Panc1 (cell line): ENCODE measurements at regions not wholly inside any gene's neighbourhood (a gene's known extent, or its start where the extent isn't known, plus 50 kb on each side); places are given as distances from the start of the nearest gene placed in this dataset.

Source experiments
- ATAC-seq: fragments of 200-7000 bp; cut with Tn5 transposase; 2 replicates; pipeline ENCODE4 v1.9.1; 2020; ENCODE audit warnings: mild to moderate bottlenecking, moderate library complexity
- BruUV-seq: library from RNA; stranded (reverse); fragments of 400-500 nt; replicated peaks from 2 replicates; lab custom pipeline; 2021; lab: Mats Ljungman, UMichigan
- CTCF ChIA-PET: fragments of 300-600 bp; sonication (Branson Sonifier 250); formaldehyde crosslinking; loops from one replicate; lab custom pipeline; 2022; ENCODE audit warnings: antibody characterized with exemption; lab: Charles Lee
- POLR2A ChIA-PET: fragments of 300-600 bp; sonication (Branson Sonifier 250); formaldehyde crosslinking; loops from one replicate; lab custom pipeline; 2022; ENCODE audit warnings: antibody characterized with exemption; lab: Charles Lee
- DNase-seq: peaks from one replicate; pipeline ENCODE4 v3.0.0-alpha.2; 2010; ENCODE audit warnings: low read depth, low spot score
- H3K27ac ChIP-seq: 2 replicates; pipeline ENCODE4 v1.5.1; 2011; ENCODE audit warnings: mild to moderate bottlenecking, low read length, inconsistent platforms
- H3K27me3 ChIP-seq: fragments of 200-500 bp; sonication (Bioruptor generic); 2 replicates; pipeline ENCODE4 v1.6.0; 2014; ENCODE audit warnings: low read length, inconsistent platforms; ENCODE audit not compliant: control insufficient read depth, insufficient read depth
- H3K36me3 ChIP-seq: fragments of 200-500 bp; sonication (Bioruptor generic); 2 replicates; pipeline ENCODE4 v1.5.1; 2014; ENCODE audit warnings: inconsistent platforms, mild to moderate bottlenecking, low read length, moderate library complexity; ENCODE audit not compliant: control insufficient read depth, insufficient read depth
- H3K4me1 ChIP-seq: 2 replicates; pipeline ENCODE4 v1.5.1; 2011; ENCODE audit warnings: inconsistent platforms, mild to moderate bottlenecking, low read length, moderate library complexity; ENCODE audit not compliant: control insufficient read depth, insufficient read depth
- H3K4me3 ChIP-seq, 2 experiments: 2 replicates each; pipeline ENCODE4 v1.5.1; 2011 to 2012; ENCODE audit warnings: low read depth in 2 of 2, low read length in 2 of 2, mild to moderate bottlenecking in 2 of 2, inconsistent platforms in 1 of 2, moderate library complexity in 1 of 2
- H3K9me3 ChIP-seq: fragments of 200-500 bp; sonication (Bioruptor generic); 2 replicates; pipeline ENCODE4 v1.5.1; 2014; ENCODE audit warnings: low read depth, mild to moderate bottlenecking, inconsistent platforms, low read length, moderate library complexity; ENCODE audit not compliant: control insufficient read depth, insufficient read depth
- POLR2AphosphoS5 ChIP-seq: IDR thresholded peaks from 2 replicates; pipeline ENCODE4 v1.6.1; 2012; ENCODE audit warnings: mild to moderate bottlenecking, low read depth, low read length, moderate library complexity
- SIN3A ChIP-seq: IDR thresholded peaks from 2 replicates; pipeline ENCODE4 v1.6.1; 2012; ENCODE audit warnings: low read depth, mild to moderate bottlenecking, low read length, moderate library complexity, borderline replicate concordance; ENCODE audit not compliant: insufficient read depth
- TCF7L2 ChIP-seq: IDR thresholded peaks from 2 replicates; pipeline ENCODE4 v1.6.1; 2011; ENCODE audit warnings: mild to moderate bottlenecking, low read depth, low read length, inconsistent platforms
- in situ Hi-C: cut with HindIII; loops from 2 replicates; pipeline ENCODE4 v1.10.0; 2016; ENCODE audit warnings: low sequenced_read_pairs, low pct_unique_long_range_greater_than_20kb
- intact Hi-C: fragments of 100-400 bp; cut with micrococcal nuclease; formaldehyde crosslinking; loops from one replicate; pipeline ENCODE4 v1.10.0; 2022; ENCODE audit not compliant: unreplicated experiment
- TF ChIP-seq, protein P1 (sequence below), 2 experiments: IDR thresholded peaks; 2 replicates each; pipeline ENCODE4 v1.6.1; 2011 to 2012; ENCODE audit warnings: low read depth in 2 of 2, control low read depth in 1 of 2, low read length in 1 of 2, mild to moderate bottlenecking in 1 of 2, moderate library complexity in 1 of 2; ENCODE audit not compliant: insufficient read depth in 1 of 2
- TF ChIP-seq, protein P2 (sequence below): fragments of 450-650 bp; IDR thresholded peaks from 2 replicates; pipeline ENCODE4 v1.5.1; 2017; ENCODE audit warnings: mild to moderate bottlenecking

DNA sequence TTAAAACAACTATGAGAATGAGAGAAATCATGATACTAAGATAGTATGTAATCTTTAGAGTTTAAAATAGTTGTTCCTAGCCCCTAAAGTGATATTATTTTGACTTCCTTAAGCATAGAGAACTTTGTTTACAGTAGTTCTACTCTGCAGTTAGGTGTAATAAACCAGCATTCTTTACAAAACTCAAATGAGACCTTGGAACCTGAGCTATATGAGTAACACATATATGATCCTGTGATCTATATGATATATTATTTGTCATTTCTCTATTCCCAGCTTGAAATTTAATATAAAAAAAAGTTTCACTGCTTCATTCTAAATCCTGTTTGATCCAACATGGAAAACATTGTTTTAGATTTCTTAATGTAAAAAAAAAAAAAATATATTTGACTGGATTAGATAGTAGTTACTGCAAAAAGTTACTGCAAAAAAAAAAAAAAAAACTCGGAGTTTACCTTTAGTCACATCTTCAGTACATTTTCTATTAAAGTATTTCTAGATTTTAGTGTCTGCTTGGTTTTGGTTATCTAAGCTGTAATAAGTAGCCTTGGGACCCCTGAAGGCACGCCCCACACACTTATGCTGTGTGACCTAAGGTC, 463.8 kb downstream of the USP25 start:
- no peak for TF ChIP-seq TCF7L2
- no peak for TF ChIP-seq SIN3A
- no peak for TF ChIP-seq POLR2AphosphoS5
- TF ChIP-seq, protein P1, sequence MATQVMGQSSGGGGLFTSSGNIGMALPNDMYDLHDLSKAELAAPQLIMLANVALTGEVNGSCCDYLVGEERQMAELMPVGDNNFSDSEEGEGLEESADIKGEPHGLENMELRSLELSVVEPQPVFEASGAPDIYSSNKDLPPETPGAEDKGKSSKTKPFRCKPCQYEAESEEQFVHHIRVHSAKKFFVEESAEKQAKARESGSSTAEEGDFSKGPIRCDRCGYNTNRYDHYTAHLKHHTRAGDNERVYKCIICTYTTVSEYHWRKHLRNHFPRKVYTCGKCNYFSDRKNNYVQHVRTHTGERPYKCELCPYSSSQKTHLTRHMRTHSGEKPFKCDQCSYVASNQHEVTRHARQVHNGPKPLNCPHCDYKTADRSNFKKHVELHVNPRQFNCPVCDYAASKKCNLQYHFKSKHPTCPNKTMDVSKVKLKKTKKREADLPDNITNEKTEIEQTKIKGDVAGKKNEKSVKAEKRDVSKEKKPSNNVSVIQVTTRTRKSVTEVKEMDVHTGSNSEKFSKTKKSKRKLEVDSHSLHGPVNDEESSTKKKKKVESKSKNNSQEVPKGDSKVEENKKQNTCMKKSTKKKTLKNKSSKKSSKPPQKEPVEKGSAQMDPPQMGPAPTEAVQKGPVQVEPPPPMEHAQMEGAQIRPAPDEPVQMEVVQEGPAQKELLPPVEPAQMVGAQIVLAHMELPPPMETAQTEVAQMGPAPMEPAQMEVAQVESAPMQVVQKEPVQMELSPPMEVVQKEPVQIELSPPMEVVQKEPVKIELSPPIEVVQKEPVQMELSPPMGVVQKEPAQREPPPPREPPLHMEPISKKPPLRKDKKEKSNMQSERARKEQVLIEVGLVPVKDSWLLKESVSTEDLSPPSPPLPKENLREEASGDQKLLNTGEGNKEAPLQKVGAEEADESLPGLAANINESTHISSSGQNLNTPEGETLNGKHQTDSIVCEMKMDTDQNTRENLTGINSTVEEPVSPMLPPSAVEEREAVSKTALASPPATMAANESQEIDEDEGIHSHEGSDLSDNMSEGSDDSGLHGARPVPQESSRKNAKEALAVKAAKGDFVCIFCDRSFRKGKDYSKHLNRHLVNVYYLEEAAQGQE (IDR thresholded peaks at IDR 0.05; ENCODE audit: insufficient read depth in 1 of 2, low read depth in 2 of 2, low read length in 1 of 2) = no peak
- TF ChIP-seq, protein P2, sequence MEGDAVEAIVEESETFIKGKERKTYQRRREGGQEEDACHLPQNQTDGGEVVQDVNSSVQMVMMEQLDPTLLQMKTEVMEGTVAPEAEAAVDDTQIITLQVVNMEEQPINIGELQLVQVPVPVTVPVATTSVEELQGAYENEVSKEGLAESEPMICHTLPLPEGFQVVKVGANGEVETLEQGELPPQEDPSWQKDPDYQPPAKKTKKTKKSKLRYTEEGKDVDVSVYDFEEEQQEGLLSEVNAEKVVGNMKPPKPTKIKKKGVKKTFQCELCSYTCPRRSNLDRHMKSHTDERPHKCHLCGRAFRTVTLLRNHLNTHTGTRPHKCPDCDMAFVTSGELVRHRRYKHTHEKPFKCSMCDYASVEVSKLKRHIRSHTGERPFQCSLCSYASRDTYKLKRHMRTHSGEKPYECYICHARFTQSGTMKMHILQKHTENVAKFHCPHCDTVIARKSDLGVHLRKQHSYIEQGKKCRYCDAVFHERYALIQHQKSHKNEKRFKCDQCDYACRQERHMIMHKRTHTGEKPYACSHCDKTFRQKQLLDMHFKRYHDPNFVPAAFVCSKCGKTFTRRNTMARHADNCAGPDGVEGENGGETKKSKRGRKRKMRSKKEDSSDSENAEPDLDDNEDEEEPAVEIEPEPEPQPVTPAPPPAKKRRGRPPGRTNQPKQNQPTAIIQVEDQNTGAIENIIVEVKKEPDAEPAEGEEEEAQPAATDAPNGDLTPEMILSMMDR = no peak
- intact Hi-C loops (no loop called here), in situ Hi-C loops (no loop called here)
- no peaks in the 10 kb centered on the region for H3K4me1 ChIP-seq
- DNase-seq (no peak), ATAC-seq (no peak)
- H3K27ac ChIP-seq = no peak overlapping the region
- no peaks in the 10 kb centered on the region for H3K9me3 ChIP-seq
- CTCF ChIA-PET = no interaction called here
- no peaks in the 10 kb centered on the region; the same call in 1 of the 2 replicates for H3K36me3 ChIP-seq
- no peak overlapping the region for H3K4me3 ChIP-seq
- no peaks in the 10 kb centered on the region for H3K27me3 ChIP-seq
- no TSS peak for BruUV-seq
- POLR2A ChIA-PET = no interaction called here

DNA sequence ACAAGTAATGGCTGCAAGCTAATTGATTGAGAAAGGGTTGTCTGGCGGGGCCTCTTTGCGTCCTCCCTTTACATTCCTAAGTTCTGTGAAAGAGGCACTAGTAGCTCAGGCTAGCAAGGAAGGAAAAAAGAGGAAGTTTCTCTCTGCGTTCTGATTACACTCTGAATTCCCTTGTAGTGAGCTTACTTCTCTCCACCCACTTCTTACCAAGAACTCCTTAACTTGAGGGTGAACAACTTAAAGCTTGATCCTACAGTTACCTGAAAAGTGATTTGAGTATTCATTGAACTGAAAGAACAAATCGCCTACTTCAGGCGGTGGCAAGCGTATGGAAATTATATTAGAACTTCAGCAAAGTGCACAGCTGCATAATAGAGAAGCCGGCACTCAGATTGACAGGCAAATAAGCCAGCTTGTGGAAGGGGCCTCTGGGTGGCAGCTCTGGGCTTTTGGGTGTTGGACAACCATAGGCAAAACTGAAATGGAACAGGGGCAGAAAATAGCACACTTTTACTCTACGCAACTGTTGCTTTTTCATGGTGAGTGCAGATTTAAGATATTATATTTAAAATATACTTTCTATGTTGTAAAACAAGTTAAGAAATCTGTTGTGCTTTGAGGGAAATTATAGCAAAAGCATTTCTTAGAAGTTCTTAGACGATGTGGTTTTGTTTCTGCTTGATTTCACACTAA, 464.5 kb downstream of the USP25 start:
- peak; percentile 84; the same call in 1 of the 2 replicates for ATAC-seq
- Histone ChIP-seq H3K9me3 (no peaks in the 10 kb centered on the region), H3K4me1 (no peaks in the 10 kb centered on the region), H3K36me3 (no peaks in the 10 kb centered on the region; the same call in 1 of the 2 replicates), H3K27me3 (no peaks in the 10 kb centered on the region), H3K4me3 (0 out of 4 replicates have a peak overlapping the region, but pooled peaks of 1 of the 2 experiments have one; percentile 8), H3K27ac (no peak overlapping the region; the same call in 1 of the 2 replicates)
- POLR2A ChIA-PET = no interaction called here
- BruUV-seq = no TSS peak
- no peak for DNase-seq
- TF ChIP-seq, protein P2 = peak; percentile 44
- TF ChIP-seq POLR2AphosphoS5 (no peak), TCF7L2 (no peak)
- CTCF ChIA-PET = no interaction called here
- in situ Hi-C loops = no loop called here
- intact Hi-C loops = no loop called here
